Panc1 (cell line): ENCODE measurements at regions not wholly inside any gene's neighbourhood (a gene's known extent, or its start where the extent isn't known, plus 50 kb on each side); places are given as distances from the start of the nearest gene placed in this dataset.

Experiments
- ATAC-seq: fragments of 200-7000 bp; cut with Tn5 transposase; 2 replicates; pipeline ENCODE4 v1.9.1; 2020; ENCODE audit warnings: mild to moderate bottlenecking, moderate library complexity
- BruUV-seq: library from RNA; stranded (reverse); fragments of 400-500 nt; replicated peaks from 2 replicates; lab custom pipeline; 2021; lab: Mats Ljungman, UMichigan
- CTCF ChIA-PET: fragments of 300-600 bp; sonication (Branson Sonifier 250); formaldehyde crosslinking; loops from one replicate; lab custom pipeline; 2022; ENCODE audit warnings: antibody characterized with exemption; lab: Charles Lee
- POLR2A ChIA-PET: fragments of 300-600 bp; sonication (Branson Sonifier 250); formaldehyde crosslinking; loops from one replicate; lab custom pipeline; 2022; ENCODE audit warnings: antibody characterized with exemption; lab: Charles Lee
- DNase-seq: peaks from one replicate; pipeline ENCODE4 v3.0.0-alpha.2; 2010; ENCODE audit warnings: low read depth, low spot score
- H3K27ac ChIP-seq: 2 replicates; pipeline ENCODE4 v1.5.1; 2011; ENCODE audit warnings: mild to moderate bottlenecking, low read length, inconsistent platforms
- H3K27me3 ChIP-seq: fragments of 200-500 bp; sonication (Bioruptor generic); 2 replicates; pipeline ENCODE4 v1.6.0; 2014; ENCODE audit warnings: low read length, inconsistent platforms; ENCODE audit not compliant: control insufficient read depth, insufficient read depth
- H3K36me3 ChIP-seq: fragments of 200-500 bp; sonication (Bioruptor generic); 2 replicates; pipeline ENCODE4 v1.5.1; 2014; ENCODE audit warnings: inconsistent platforms, mild to moderate bottlenecking, low read length, moderate library complexity; ENCODE audit not compliant: control insufficient read depth, insufficient read depth
- H3K4me1 ChIP-seq: 2 replicates; pipeline ENCODE4 v1.5.1; 2011; ENCODE audit warnings: inconsistent platforms, mild to moderate bottlenecking, low read length, moderate library complexity; ENCODE audit not compliant: control insufficient read depth, insufficient read depth
- H3K4me3 ChIP-seq, 2 experiments: 2 replicates each; pipeline ENCODE4 v1.5.1; 2011 to 2012; ENCODE audit warnings: low read depth in 2 of 2, low read length in 2 of 2, mild to moderate bottlenecking in 2 of 2, inconsistent platforms in 1 of 2, moderate library complexity in 1 of 2
- H3K9me3 ChIP-seq: fragments of 200-500 bp; sonication (Bioruptor generic); 2 replicates; pipeline ENCODE4 v1.5.1; 2014; ENCODE audit warnings: low read depth, mild to moderate bottlenecking, inconsistent platforms, low read length, moderate library complexity; ENCODE audit not compliant: control insufficient read depth, insufficient read depth
- POLR2AphosphoS5 ChIP-seq: IDR thresholded peaks from 2 replicates; pipeline ENCODE4 v1.6.1; 2012; ENCODE audit warnings: mild to moderate bottlenecking, low read depth, low read length, moderate library complexity
- SIN3A ChIP-seq: IDR thresholded peaks from 2 replicates; pipeline ENCODE4 v1.6.1; 2012; ENCODE audit warnings: low read depth, mild to moderate bottlenecking, low read length, moderate library complexity, borderline replicate concordance; ENCODE audit not compliant: insufficient read depth
- TCF7L2 ChIP-seq: IDR thresholded peaks from 2 replicates; pipeline ENCODE4 v1.6.1; 2011; ENCODE audit warnings: mild to moderate bottlenecking, low read depth, low read length, inconsistent platforms
- in situ Hi-C: cut with HindIII; loops from 2 replicates; pipeline ENCODE4 v1.10.0; 2016; ENCODE audit warnings: low sequenced_read_pairs, low pct_unique_long_range_greater_than_20kb
- intact Hi-C: fragments of 100-400 bp; cut with micrococcal nuclease; formaldehyde crosslinking; loops from one replicate; pipeline ENCODE4 v1.10.0; 2022; ENCODE audit not compliant: unreplicated experiment
- TF ChIP-seq, protein P1 (sequence below), 2 experiments: IDR thresholded peaks; 2 replicates each; pipeline ENCODE4 v1.6.1; 2011 to 2012; ENCODE audit warnings: low read depth in 2 of 2, control low read depth in 1 of 2, low read length in 1 of 2, mild to moderate bottlenecking in 1 of 2, moderate library complexity in 1 of 2; ENCODE audit not compliant: insufficient read depth in 1 of 2
- TF ChIP-seq, protein P2 (sequence below): fragments of 450-650 bp; IDR thresholded peaks from 2 replicates; pipeline ENCODE4 v1.5.1; 2017; ENCODE audit warnings: mild to moderate bottlenecking

DNA sequence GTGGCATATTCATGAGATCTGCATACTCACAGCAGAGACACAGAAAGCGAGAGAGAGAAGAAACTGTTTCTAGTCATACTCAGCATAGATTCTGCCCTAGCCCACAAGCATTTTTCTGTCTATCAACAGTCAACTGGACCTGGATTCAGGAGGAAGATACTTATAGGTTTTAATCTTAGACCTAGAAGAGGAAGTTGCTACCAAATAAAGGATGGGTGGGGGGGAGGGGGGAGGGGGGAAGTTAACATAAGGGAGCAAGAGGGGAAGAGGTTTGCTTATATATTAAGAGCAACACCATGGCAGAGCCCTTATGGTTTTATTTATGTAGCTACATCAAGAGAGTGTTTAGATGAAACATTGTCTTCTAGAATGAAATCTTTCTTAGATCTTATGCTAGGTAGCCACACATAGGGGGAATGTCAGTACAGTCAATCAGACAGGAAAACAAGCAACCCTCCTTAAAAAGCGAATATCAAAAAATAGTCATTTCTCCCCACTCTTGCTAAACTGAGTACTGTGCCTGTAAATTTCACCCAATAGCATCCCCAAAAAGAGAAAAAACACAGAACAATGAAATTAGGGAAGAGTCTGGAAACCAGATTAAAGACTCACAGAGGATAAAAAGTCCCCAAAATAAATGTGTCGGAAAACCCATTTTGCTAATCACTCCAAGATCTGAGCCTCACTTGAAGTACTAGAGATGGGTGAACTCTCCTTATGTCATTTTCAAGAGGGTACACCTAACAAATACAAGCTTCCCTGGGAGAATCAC is 192.7 kb upstream of the NR4A3 start:
- no peaks in the 10 kb centered on the region for H3K4me1 ChIP-seq
- H3K4me3 ChIP-seq: no peak overlapping the region
- TF ChIP-seq, protein P1, sequence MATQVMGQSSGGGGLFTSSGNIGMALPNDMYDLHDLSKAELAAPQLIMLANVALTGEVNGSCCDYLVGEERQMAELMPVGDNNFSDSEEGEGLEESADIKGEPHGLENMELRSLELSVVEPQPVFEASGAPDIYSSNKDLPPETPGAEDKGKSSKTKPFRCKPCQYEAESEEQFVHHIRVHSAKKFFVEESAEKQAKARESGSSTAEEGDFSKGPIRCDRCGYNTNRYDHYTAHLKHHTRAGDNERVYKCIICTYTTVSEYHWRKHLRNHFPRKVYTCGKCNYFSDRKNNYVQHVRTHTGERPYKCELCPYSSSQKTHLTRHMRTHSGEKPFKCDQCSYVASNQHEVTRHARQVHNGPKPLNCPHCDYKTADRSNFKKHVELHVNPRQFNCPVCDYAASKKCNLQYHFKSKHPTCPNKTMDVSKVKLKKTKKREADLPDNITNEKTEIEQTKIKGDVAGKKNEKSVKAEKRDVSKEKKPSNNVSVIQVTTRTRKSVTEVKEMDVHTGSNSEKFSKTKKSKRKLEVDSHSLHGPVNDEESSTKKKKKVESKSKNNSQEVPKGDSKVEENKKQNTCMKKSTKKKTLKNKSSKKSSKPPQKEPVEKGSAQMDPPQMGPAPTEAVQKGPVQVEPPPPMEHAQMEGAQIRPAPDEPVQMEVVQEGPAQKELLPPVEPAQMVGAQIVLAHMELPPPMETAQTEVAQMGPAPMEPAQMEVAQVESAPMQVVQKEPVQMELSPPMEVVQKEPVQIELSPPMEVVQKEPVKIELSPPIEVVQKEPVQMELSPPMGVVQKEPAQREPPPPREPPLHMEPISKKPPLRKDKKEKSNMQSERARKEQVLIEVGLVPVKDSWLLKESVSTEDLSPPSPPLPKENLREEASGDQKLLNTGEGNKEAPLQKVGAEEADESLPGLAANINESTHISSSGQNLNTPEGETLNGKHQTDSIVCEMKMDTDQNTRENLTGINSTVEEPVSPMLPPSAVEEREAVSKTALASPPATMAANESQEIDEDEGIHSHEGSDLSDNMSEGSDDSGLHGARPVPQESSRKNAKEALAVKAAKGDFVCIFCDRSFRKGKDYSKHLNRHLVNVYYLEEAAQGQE (IDR thresholded peaks at IDR 0.05; ENCODE audit: insufficient read depth in 1 of 2, low read depth in 2 of 2, low read length in 1 of 2): no peak
- TF ChIP-seq, protein P2, sequence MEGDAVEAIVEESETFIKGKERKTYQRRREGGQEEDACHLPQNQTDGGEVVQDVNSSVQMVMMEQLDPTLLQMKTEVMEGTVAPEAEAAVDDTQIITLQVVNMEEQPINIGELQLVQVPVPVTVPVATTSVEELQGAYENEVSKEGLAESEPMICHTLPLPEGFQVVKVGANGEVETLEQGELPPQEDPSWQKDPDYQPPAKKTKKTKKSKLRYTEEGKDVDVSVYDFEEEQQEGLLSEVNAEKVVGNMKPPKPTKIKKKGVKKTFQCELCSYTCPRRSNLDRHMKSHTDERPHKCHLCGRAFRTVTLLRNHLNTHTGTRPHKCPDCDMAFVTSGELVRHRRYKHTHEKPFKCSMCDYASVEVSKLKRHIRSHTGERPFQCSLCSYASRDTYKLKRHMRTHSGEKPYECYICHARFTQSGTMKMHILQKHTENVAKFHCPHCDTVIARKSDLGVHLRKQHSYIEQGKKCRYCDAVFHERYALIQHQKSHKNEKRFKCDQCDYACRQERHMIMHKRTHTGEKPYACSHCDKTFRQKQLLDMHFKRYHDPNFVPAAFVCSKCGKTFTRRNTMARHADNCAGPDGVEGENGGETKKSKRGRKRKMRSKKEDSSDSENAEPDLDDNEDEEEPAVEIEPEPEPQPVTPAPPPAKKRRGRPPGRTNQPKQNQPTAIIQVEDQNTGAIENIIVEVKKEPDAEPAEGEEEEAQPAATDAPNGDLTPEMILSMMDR: no peak
- TF ChIP-seq POLR2AphosphoS5: no peak
- ATAC-seq (no peak), DNase-seq (no peak)
- no TSS peak for BruUV-seq
- CTCF ChIA-PET: no interaction called here
- H3K36me3 ChIP-seq: no peaks in the 10 kb centered on the region
- no peaks in the 10 kb centered on the region for H3K9me3 ChIP-seq
- no peak overlapping the region for H3K27ac ChIP-seq
- POLR2A ChIA-PET: no interaction called here
- intact Hi-C loops (no loop called here), in situ Hi-C loops (no loop called here)
- no peaks in the 10 kb centered on the region for H3K27me3 ChIP-seq

DNA sequence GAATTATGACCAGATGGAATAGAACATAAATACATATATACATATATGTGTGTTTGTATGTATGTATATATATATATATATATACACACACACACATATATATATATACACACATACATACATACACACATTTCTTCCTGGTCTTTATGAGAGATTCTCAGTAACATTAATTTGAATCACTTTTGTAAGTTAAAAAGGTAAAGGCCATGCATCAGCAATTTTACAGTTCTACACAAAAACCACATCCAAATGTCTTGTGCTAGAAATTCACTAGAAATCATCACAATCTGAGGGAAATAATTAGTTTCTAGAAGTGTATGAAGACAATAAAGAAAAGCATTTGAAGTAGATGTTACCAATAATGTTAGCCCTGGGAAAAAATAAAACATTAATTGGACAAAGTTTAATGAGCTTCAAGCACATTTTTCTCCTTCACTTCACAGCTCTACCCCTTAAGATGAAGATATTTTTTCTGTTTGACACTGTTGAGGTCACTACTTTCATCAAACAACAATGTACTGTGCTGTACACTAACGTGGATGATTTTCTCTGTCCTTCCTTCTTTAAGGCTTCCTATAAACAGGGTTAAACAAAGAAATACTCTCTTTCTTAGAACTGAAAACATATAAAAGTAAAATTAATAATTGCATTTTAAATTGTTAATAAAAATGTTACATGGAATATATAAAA is 189.2 kb upstream of the NR4A3 start:
- Histone ChIP-seq H3K4me3 (no peak overlapping the region), H3K27ac (no peak overlapping the region), H3K36me3 (no peaks in the 10 kb centered on the region), H3K9me3 (no peaks in the 10 kb centered on the region), H3K27me3 (no peaks in the 10 kb centered on the region), H3K4me1 (no peaks in the 10 kb centered on the region)
- CTCF ChIA-PET: no interaction called here
- BruUV-seq: no TSS peak
- intact Hi-C loops: no loop called here
- ATAC-seq: no peak
- no peak for DNase-seq
- in situ Hi-C loops: no loop called here
- no peak for TF ChIP-seq TCF7L2
- TF ChIP-seq, protein P2: no peak
- no peak for TF ChIP-seq SIN3A
- TF ChIP-seq, protein P1 (IDR thresholded peaks at IDR 0.05; ENCODE audit: insufficient read depth in 1 of 2, low read depth in 2 of 2, low read length in 1 of 2): no peak
- TF ChIP-seq POLR2AphosphoS5: no peak
- POLR2A ChIA-PET: no interaction called here
